ENCODE measurements at regions not wholly inside any gene's neighbourhood (a gene's known extent, or its start where the extent isn't known, plus 50 kb on each side); places are given as distances from the start of the nearest gene placed in this dataset.
"Not testable (repeated sequence)": the region's sequence is repeated elsewhere in the genome, so short reads cannot be mapped to it uniquely, and the experiment has no call there.

- H3K27ac Mint-ChIP-seq (ENCODE audit: unreplicated experiment): no peak overlapping the region
- H3K9me3 ChIP-seq: no peaks in the 10 kb centered on the region
- H3K9me3 Mint-ChIP-seq (ENCODE audit: unreplicated experiment): peaks cover 10% of the 10 kb centered on the region
- no peaks in the 10 kb centered on the region for H3K4me1 ChIP-seq
- no peaks in the 10 kb centered on the region for H3K36me3 Mint-ChIP-seq (ENCODE audit: insufficient read depth, unreplicated experiment)
- no peaks in the 10 kb centered on the region for H3K27me3 Mint-ChIP-seq (ENCODE audit: insufficient read depth, unreplicated experiment)
- H3K4me3 ChIP-seq (ENCODE audit: low read depth, low read length): no peak overlapping the region
- POLR2A ChIA-PET: no interaction called here
- CTCF ChIA-PET: no interaction called here
- H3K4me1 Mint-ChIP-seq (ENCODE audit: low read depth, unreplicated experiment): no peaks in the 10 kb centered on the region
- intact Hi-C loops (cut with micrococcal nuclease; ENCODE audit: unreplicated experiment): no loop called here
- BruUV-seq (replicated peaks): no TSS peak
- H3K27me3 ChIP-seq (replicated peaks; ENCODE audit: control insufficient read depth, insufficient read depth, low read length): no peaks in the 10 kb centered on the region
- no peak for TF ChIP-seq CTCF (IDR thresholded peaks at IDR 0.05; ENCODE audit: insufficient read depth in 1 of 2, low read depth in 1 of 2, low read length in 1 of 2, severe bottlenecking in 1 of 2, unreplicated experiment in 1 of 2)
- DNase-seq: no peak
- H3K36me3 ChIP-seq (ENCODE audit: control insufficient read depth, insufficient read depth, low read length): no peaks in the 10 kb centered on the region
- H3K4me3 Mint-ChIP-seq (ENCODE audit: unreplicated experiment): no peak overlapping the region
Measured at GRCh38 chr4:69383281-69383680, 103.0 kb downstream of the UGT2B28 start.

- POLR2A ChIA-PET; H3K4me1 Mint-ChIP-seq (ENCODE audit: low read depth, unreplicated experiment); H3K27me3 ChIP-seq (replicated peaks; ENCODE audit: control insufficient read depth, insufficient read depth, low read length); H3K4me1 ChIP-seq; H3K27me3 Mint-ChIP-seq (ENCODE audit: insufficient read depth, unreplicated experiment); H3K27ac Mint-ChIP-seq (ENCODE audit: unreplicated experiment); H3K4me3 Mint-ChIP-seq (ENCODE audit: unreplicated experiment); H3K9me3 ChIP-seq; DNase-seq; H3K36me3 ChIP-seq (ENCODE audit: control insufficient read depth, insufficient read depth, low read length); H3K4me3 ChIP-seq (ENCODE audit: low read depth, low read length); intact Hi-C loops (cut with micrococcal nuclease; ENCODE audit: unreplicated experiment); H3K36me3 Mint-ChIP-seq (ENCODE audit: insufficient read depth, unreplicated experiment); BruUV-seq (replicated peaks); H3K9me3 Mint-ChIP-seq (ENCODE audit: unreplicated experiment); CTCF ChIA-PET: not testable (repeated sequence)
Measured at GRCh38 chr4:69389111-69389510, 106.6 kb downstream of the UGT2B4 start.

- no peaks in the 10 kb centered on the region for H3K36me3 Mint-ChIP-seq (ENCODE audit: insufficient read depth, unreplicated experiment)
- DNase-seq: no peak
- BruUV-seq (replicated peaks): no TSS peak
- H3K4me3 Mint-ChIP-seq (ENCODE audit: unreplicated experiment): no peak overlapping the region
- no peaks in the 10 kb centered on the region for H3K4me1 Mint-ChIP-seq (ENCODE audit: low read depth, unreplicated experiment)
- H3K4me1 ChIP-seq: no peaks in the 10 kb centered on the region
- H3K27ac Mint-ChIP-seq (ENCODE audit: unreplicated experiment): no peak overlapping the region
- H3K9me3 ChIP-seq: no peaks in the 10 kb centered on the region
- POLR2A ChIA-PET: no interaction called here
- no peaks in the 10 kb centered on the region for H3K36me3 ChIP-seq (ENCODE audit: control insufficient read depth, insufficient read depth, low read length)
- H3K4me3 ChIP-seq (ENCODE audit: low read depth, low read length): no peak overlapping the region
- intact Hi-C loops (cut with micrococcal nuclease; ENCODE audit: unreplicated experiment): no loop called here
- no peaks in the 10 kb centered on the region for H3K9me3 Mint-ChIP-seq (ENCODE audit: unreplicated experiment)
- CTCF ChIA-PET: no interaction called here
- no peak for TF ChIP-seq CTCF (IDR thresholded peaks at IDR 0.05; ENCODE audit: insufficient read depth in 1 of 2, low read depth in 1 of 2, low read length in 1 of 2, severe bottlenecking in 1 of 2, unreplicated experiment in 1 of 2)
- H3K27me3 Mint-ChIP-seq (ENCODE audit: insufficient read depth, unreplicated experiment): no peaks in the 10 kb centered on the region
- H3K27me3 ChIP-seq (replicated peaks; ENCODE audit: control insufficient read depth, insufficient read depth, low read length): no peaks in the 10 kb centered on the region
Measured at GRCh38 chr4:69408451-69408850, 87.3 kb downstream of the UGT2B4 start.

- CTCF ChIA-PET; H3K4me3 Mint-ChIP-seq (ENCODE audit: unreplicated experiment); H3K27me3 Mint-ChIP-seq (ENCODE audit: insufficient read depth, unreplicated experiment); H3K36me3 Mint-ChIP-seq (ENCODE audit: insufficient read depth, unreplicated experiment); H3K4me1 Mint-ChIP-seq (ENCODE audit: low read depth, unreplicated experiment); H3K27me3 ChIP-seq (replicated peaks; ENCODE audit: control insufficient read depth, insufficient read depth, low read length); H3K9me3 Mint-ChIP-seq (ENCODE audit: unreplicated experiment); H3K4me3 ChIP-seq (ENCODE audit: low read depth, low read length); BruUV-seq (replicated peaks); intact Hi-C loops (cut with micrococcal nuclease; ENCODE audit: unreplicated experiment); H3K36me3 ChIP-seq (ENCODE audit: control insufficient read depth, insufficient read depth, low read length); H3K4me1 ChIP-seq; H3K27ac Mint-ChIP-seq (ENCODE audit: unreplicated experiment); POLR2A ChIA-PET; H3K9me3 ChIP-seq; DNase-seq: not testable (repeated sequence)
Measured at GRCh38 chr4:69411981-69412380, 83.7 kb downstream of the UGT2B4 start.

- H3K27me3 Mint-ChIP-seq (ENCODE audit: insufficient read depth, unreplicated experiment); H3K9me3 Mint-ChIP-seq (ENCODE audit: unreplicated experiment); H3K4me3 ChIP-seq (ENCODE audit: low read depth, low read length); CTCF ChIA-PET; BruUV-seq (replicated peaks); intact Hi-C loops (cut with micrococcal nuclease; ENCODE audit: unreplicated experiment); H3K4me1 ChIP-seq; H3K27me3 ChIP-seq (replicated peaks; ENCODE audit: control insufficient read depth, insufficient read depth, low read length); H3K9me3 ChIP-seq; H3K4me1 Mint-ChIP-seq (ENCODE audit: low read depth, unreplicated experiment); H3K4me3 Mint-ChIP-seq (ENCODE audit: unreplicated experiment); H3K36me3 Mint-ChIP-seq (ENCODE audit: insufficient read depth, unreplicated experiment); H3K36me3 ChIP-seq (ENCODE audit: control insufficient read depth, insufficient read depth, low read length); H3K27ac Mint-ChIP-seq (ENCODE audit: unreplicated experiment); POLR2A ChIA-PET: not testable (repeated sequence)
- DNase-seq: peak in 1 of 2 experiments; percentile 38
Measured at GRCh38 chr4:69424722-69425121, 71.0 kb downstream of the UGT2B4 start.

Measured in Caco-2 (cell line).